ENCODE measurements at regions not wholly inside any gene's neighbourhood (a gene's known extent, or its start where the extent isn't known, plus 50 kb on each side); places are given as distances from the start of the nearest gene placed in this dataset.
"Not testable (repeated sequence)": the region's sequence is repeated elsewhere in the genome, so short reads cannot be mapped to it uniquely, and the experiment has no call there.

DNA sequence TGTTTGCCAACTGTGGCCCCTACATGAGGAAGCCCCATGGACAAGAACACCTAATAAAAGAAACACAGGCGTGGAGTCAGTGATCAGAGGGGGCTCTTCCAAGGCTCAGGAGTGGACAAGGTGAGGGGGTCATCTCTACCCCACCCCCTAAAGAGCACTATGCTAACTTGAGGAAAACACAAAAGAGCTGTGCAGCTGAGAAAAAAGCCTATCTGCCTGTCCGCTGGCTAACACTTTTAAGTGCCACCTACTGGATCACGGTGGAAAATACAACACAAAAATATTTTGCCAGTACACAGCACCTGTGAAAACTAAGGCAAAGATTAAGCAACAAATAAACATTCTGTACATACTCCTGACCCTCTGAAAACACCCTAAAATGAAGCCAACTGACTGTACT lies 53.1 kb upstream of the COBL start:
- Histone ChIP-seq H3K4me3 (ENCODE audit: low read length) (no peak overlapping the region), H3K27ac (ENCODE audit: low read length) (no peak overlapping the region), H3K4me1 (ENCODE audit: control insufficient read depth, insufficient read depth, low read length) (no peaks in the 10 kb centered on the region), H3K9me3 (ENCODE audit: control insufficient read depth, low read length) (no peaks in the 10 kb centered on the region), H3K27me3 (ENCODE audit: control insufficient read depth, insufficient read depth) (no peaks in the 10 kb centered on the region)
- DNase-seq = no peak
- 17% methylated on average over 3 of the region's 3 CpGs for WGBS
- ATAC-seq = no peak
- intact Hi-C loops (cut with DNase I) = loop anchor here (5.0 to 10.0 kb wide), 5 partner anchors 117 to 1275 kb away; partner anchors contain the start of gene ZPBP (in 1 of the 4)

DNA sequence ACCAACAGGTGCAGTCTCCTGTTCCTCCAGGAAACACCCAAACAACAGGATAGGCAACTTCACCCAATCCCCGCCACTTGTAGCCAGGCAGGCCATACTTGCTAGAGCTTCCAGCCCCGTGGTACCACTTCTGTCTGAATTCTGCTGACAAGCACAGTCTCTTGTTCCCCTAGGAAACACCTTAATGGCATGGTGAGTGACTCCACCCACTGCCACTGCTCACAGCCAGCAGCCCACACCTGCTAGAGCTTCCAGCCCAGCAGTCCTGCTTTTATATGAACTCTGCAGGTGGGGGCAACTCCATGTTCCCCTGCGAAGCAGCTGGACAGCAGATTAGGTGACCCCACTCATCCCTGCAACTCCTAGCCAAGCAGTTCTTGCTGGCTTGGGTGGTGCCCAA lies 52.6 kb upstream of the COBL start:
- intact Hi-C loops (cut with DNase I) = loop anchor here (5.0 to 10.0 kb wide), 5 partner anchors 117 to 1274 kb away; partner anchors contain the start of gene ZPBP (in 1 of the 4)
- H3K4me3 ChIP-seq (ENCODE audit: low read length); H3K9me3 ChIP-seq (ENCODE audit: control insufficient read depth, low read length); H3K27ac ChIP-seq (ENCODE audit: low read length); H3K27me3 ChIP-seq (ENCODE audit: control insufficient read depth, insufficient read depth); ATAC-seq; DNase-seq; H3K4me1 ChIP-seq (ENCODE audit: control insufficient read depth, insufficient read depth, low read length): not testable (repeated sequence)
- 68% methylated on average over 3 of the region's 3 CpGs for WGBS

DNA sequence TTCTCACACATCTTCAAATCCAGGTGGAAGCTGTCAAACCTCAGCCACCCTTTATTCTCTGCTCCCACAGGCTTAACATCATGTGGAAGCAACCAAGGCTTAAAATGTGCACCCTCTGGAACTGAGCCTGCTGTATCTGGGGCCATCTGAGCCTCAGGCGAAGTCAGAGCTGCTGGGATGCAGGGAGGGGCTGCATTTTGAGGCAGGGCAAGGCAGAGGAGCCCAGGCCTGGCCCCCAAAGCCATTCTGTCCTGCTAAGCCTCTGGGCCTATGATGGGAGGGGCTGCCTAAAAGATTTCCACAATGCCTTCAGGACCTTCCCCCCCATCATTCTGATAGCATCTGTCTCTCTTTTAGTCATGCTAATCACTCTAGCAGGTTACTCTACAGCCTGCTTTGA lies 51.7 kb upstream of the COBL start:
- Histone ChIP-seq H3K4me1 (ENCODE audit: control insufficient read depth, insufficient read depth, low read length) (no peaks in the 10 kb centered on the region), H3K27me3 (ENCODE audit: control insufficient read depth, insufficient read depth) (no peaks in the 10 kb centered on the region), H3K9me3 (ENCODE audit: control insufficient read depth, low read length) (no peaks in the 10 kb centered on the region), H3K27ac (ENCODE audit: low read length) (no peak overlapping the region), H3K4me3 (ENCODE audit: low read length) (no peak overlapping the region)
- 60% methylated on average over 1 of the region's 1 CpG for WGBS
- DNase-seq = no peak
- intact Hi-C loops (cut with DNase I) = loop anchor here (5.0 to 10.0 kb wide), 5 partner anchors 116 to 1274 kb away; partner anchors contain the start of gene ZPBP (in 1 of the 4)
- ATAC-seq = no peak

GRCh38 chr7:51367614-51367968 lies 51.0 kb upstream of the COBL start:
- 68% methylated on average over 3 of the region's 3 CpGs for WGBS
- Histone ChIP-seq H3K9me3 (ENCODE audit: control insufficient read depth, low read length) (no peaks in the 10 kb centered on the region), H3K27ac (ENCODE audit: low read length) (no peak overlapping the region), H3K4me3 (ENCODE audit: low read length) (no peak overlapping the region), H3K27me3 (ENCODE audit: control insufficient read depth, insufficient read depth) (no peaks in the 10 kb centered on the region), H3K4me1 (ENCODE audit: control insufficient read depth, insufficient read depth, low read length) (no peaks in the 10 kb centered on the region)
- no peak for ATAC-seq
- DNase-seq = no peak
- intact Hi-C loops (cut with DNase I) = loop anchor here (2.0 to 10.0 kb wide), 6 partner anchors 115 to 1273 kb away; partner anchors contain the start of gene ZPBP (in 1 of the 4)

DNA sequence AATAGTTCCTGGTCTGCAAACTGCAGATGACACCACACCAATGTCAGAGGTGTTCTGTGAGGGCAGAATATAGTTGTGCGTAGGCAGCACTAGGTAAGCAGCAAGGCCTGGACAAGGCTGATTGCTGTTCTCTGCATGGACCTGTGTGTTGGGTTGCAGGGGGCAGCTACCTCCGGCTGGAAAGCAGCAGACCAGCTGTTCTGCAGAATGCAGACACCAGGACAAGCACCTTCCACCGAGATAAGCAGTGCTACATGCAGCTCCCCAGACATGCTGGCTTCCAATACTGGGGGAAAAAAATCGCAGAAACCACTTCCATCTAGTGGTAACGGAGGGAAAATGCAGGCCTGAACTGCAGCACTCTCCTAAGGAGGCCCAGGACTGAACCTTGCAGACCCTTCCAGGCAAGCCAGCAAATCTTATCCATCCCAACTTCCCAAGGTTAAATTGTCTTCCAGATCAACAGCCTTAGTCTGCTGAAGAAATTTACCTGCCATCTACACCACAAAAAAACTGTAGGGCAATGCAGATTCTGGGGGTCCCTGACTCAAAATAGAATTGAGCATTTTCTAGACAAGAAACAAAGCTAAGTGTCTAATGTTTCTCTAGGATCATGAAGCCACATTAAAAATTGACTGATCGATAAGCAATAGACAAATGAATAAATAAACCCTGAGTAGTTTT lies 50.5 kb upstream of the COBL start:
- H3K27ac ChIP-seq (ENCODE audit: low read length) = no peak overlapping the region
- intact Hi-C loops (cut with DNase I) = loop anchor here (2.0 to 10.0 kb wide), 6 partner anchors 115 to 1272 kb away; partner anchors contain the start of gene ZPBP (in 1 of the 4)
- no peaks in the 10 kb centered on the region for H3K4me1 ChIP-seq (ENCODE audit: control insufficient read depth, insufficient read depth, low read length)
- DNase-seq (no peak), ATAC-seq (peak; percentile 83 to 85)
- H3K27me3 ChIP-seq (ENCODE audit: control insufficient read depth, insufficient read depth) = no peaks in the 10 kb centered on the region
- no peak overlapping the region for H3K4me3 ChIP-seq (ENCODE audit: low read length)
- H3K9me3 ChIP-seq (ENCODE audit: control insufficient read depth, low read length) = no peaks in the 10 kb centered on the region
- 32% methylated on average over 6 of the region's 6 CpGs for WGBS
